Activated T-helper 17 cell treated with anti-CD3 and anti-CD28 coated beads, Interleukin-2, amount 50 U/mL, for 72 hours (primary cell): ENCODE measurements at regions not wholly inside any gene's neighbourhood (a gene's known extent, or its start where the extent isn't known, plus 50 kb on each side); places are given as distances from the start of the nearest gene placed in this dataset.

Experiments
- ATAC-seq: fragments of 150-1000 bp; cut with Tn5 transposase; replicated peaks from 2 replicates; pipeline ENCODE4 v1.10.0; 2021; ENCODE audit warnings: mild to moderate bottlenecking, moderate library complexity
- H3K27ac Mint-ChIP-seq: one replicate; pipeline ENCODE4 v1.8.0; 2022; ENCODE audit warnings: mixed read lengths
- H3K27me3 Mint-ChIP-seq: one replicate; pipeline ENCODE4 v1.8.0; 2022; ENCODE audit warnings: mixed read lengths
- H3K36me3 Mint-ChIP-seq: one replicate; pipeline ENCODE4 v1.8.0; 2022; ENCODE audit warnings: low read depth, mild to moderate bottlenecking, mixed read lengths
- H3K4me1 Mint-ChIP-seq: one replicate; pipeline ENCODE4 v1.8.0; 2022; ENCODE audit warnings: mixed read lengths
- H3K4me3 Mint-ChIP-seq: one replicate; pipeline ENCODE4 v1.8.0; 2022; ENCODE audit warnings: mild to moderate bottlenecking, mixed read lengths
- H3K9me3 Mint-ChIP-seq: one replicate; pipeline ENCODE4 v1.8.0; 2022; ENCODE audit warnings: mixed read lengths

- no peak for ATAC-seq
- Mint-ChIP-seq H3K9me3 (no peaks in the 10 kb centered on the region), H3K4me3 (no peak overlapping the region), H3K36me3 (no peaks in the 10 kb centered on the region), H3K4me1 (no peaks in the 10 kb centered on the region), H3K27ac (no peak overlapping the region), H3K27me3 (no peaks in the 10 kb centered on the region)
Measured at GRCh38 chr3:89057398-89057797, 50.0 kb upstream of the EPHA3 start.
